Keratinocyte (primary cell): ENCODE measurements at regions not wholly inside any gene's neighbourhood (a gene's known extent, or its start where the extent isn't known, plus 50 kb on each side); places are given as distances from the start of the nearest gene placed in this dataset.

Experiments used
- DNase-seq: peaks from one replicate; pipeline ENCODE4 v3.0.0-alpha.2; 2011; ENCODE audit warnings: low read depth, missing footprints, low spot score
- FAIRE-seq: peaks from 2 replicates; lab custom pipeline; 2011; peaks lifted over from hg19 to GRCh38; lab: Jason Lieb, UNC
- H2AFZ ChIP-seq: 2 replicates; pipeline ENCODE4 v1.6.0; 2012; ENCODE audit warnings: low read length, control low read depth, inconsistent platforms; ENCODE audit not compliant: control insufficient read depth
- H3K27ac ChIP-seq: 2 replicates; pipeline ENCODE4 v1.5.1; 2011; ENCODE audit warnings: low read length; ENCODE audit not compliant: control insufficient read depth, insufficient read depth
- H3K27me3 ChIP-seq: 3 replicates; pipeline ENCODE4 v1.6.0; 2011; ENCODE audit warnings: low read length; ENCODE audit not compliant: control insufficient read depth, insufficient read depth; ENCODE audit errors: extremely low read depth
- H3K36me3 ChIP-seq, 2 experiments: 2 replicates in 1 of 2; 3 replicates in 1 of 2; pipeline ENCODE4 v1.5.1; 2011; ENCODE audit warnings: low read length in 2 of 2, mild to moderate bottlenecking in 1 of 2; ENCODE audit not compliant: control insufficient read depth in 2 of 2, insufficient read depth in 2 of 2; ENCODE audit errors: extremely low read depth in 1 of 2
- H3K4me1 ChIP-seq: 3 replicates; pipeline ENCODE4 v1.5.1; 2011; ENCODE audit warnings: low read length; ENCODE audit not compliant: control insufficient read depth, insufficient read depth; ENCODE audit errors: extremely low read depth
- H3K4me2 ChIP-seq: 3 replicates; pipeline ENCODE4 v1.6.0; 2011; ENCODE audit warnings: low read depth, low read length; ENCODE audit not compliant: control insufficient read depth, insufficient read depth; ENCODE audit errors: extremely low read depth
- H3K4me3 ChIP-seq, 3 experiments: fragments of 200-600 bp in 1 of 3; sonication (generic) in 1 of 3; 2 replicates in 2 of 3; 3 replicates in 1 of 3; pipeline ENCODE4 v1.5.1; 2011 to 2016; ENCODE audit warnings: low read length in 3 of 3, mild to moderate bottlenecking in 3 of 3, control low read depth in 2 of 3, inconsistent platforms in 1 of 3, low read depth in 1 of 3, mixed read lengths in 1 of 3, mixed run types in 1 of 3, moderate library complexity in 1 of 3; ENCODE audit not compliant: control insufficient read depth in 2 of 3, insufficient read depth in 2 of 3; ENCODE audit errors: extremely low read depth in 1 of 3
- H3K79me2 ChIP-seq: 2 replicates; pipeline ENCODE4 v1.6.0; 2012; ENCODE audit warnings: low read length; ENCODE audit not compliant: control insufficient read depth, insufficient read depth
- H3K9ac ChIP-seq: 3 replicates; pipeline ENCODE4 v1.6.0; 2011; ENCODE audit warnings: low read length; ENCODE audit not compliant: control insufficient read depth, insufficient read depth; ENCODE audit errors: extremely low read depth
- H3K9me1 ChIP-seq: 3 replicates; pipeline ENCODE4 v1.6.0; 2011; ENCODE audit warnings: low read length; ENCODE audit not compliant: control insufficient read depth, insufficient read depth; ENCODE audit errors: extremely low read depth
- H3K9me3 ChIP-seq: 2 replicates; pipeline ENCODE4 v1.5.1; 2012; ENCODE audit warnings: low read depth, low read length; ENCODE audit not compliant: control insufficient read depth
- H4K20me1 ChIP-seq: 3 replicates; pipeline ENCODE4 v1.6.0; 2011; ENCODE audit warnings: low read length; ENCODE audit not compliant: control insufficient read depth, insufficient read depth; ENCODE audit errors: extremely low read depth
- CTCF ChIP-seq, 3 experiments: IDR thresholded peaks in 1 of 3; conservative IDR thresholded peaks in 1 of 3; optimal IDR thresholded peaks in 1 of 3; 2 replicates in 2 of 3; 3 replicates in 1 of 3; pipeline versions ENCODE3 to v1.5.1; 2011; ENCODE audit warnings: low read length in 3 of 3, mild to moderate bottlenecking in 3 of 3, moderate library complexity in 2 of 3, control low read depth in 1 of 3, inconsistent platforms in 1 of 3; ENCODE audit not compliant: insufficient read depth in 2 of 3; ENCODE audit errors: extremely low read depth in 1 of 3
- EZH2 ChIP-seq: IDR thresholded peaks from one replicate; pipeline ENCODE4 v1.6.1; 2012; ENCODE audit warnings: inconsistent platforms, mild to moderate bottlenecking, low read length, moderate library complexity
- dilution Hi-C: fragments of 300-500 bp; cut with MboI; formaldehyde crosslinking; loops from one replicate; pipeline ENCODE4 v1.7.0; 2020; ENCODE audit warnings: low sequenced_read_pairs; ENCODE audit not compliant: extremely low pct_ligation_motif_present

- H3K79me2 ChIP-seq = no peaks in the 10 kb centered on the region
- TF ChIP-seq EZH2 (no peak), CTCF (optimal IDR thresholded peaks at IDR 0.05 in 1 of 3, IDR thresholded peaks at IDR 0.05 in 1 of 3, conservative IDR thresholded peaks at IDR 0.05 in 1 of 3; ENCODE audit: extremely low read depth in 1 of 3, insufficient read depth in 2 of 3, low read length in 3 of 3) (no peak)
- H3K4me2 ChIP-seq = no peak overlapping the region
- no peaks in the 10 kb centered on the region for H3K36me3 ChIP-seq
- no peak for FAIRE-seq
- no peaks in the 10 kb centered on the region for H3K9me1 ChIP-seq
- DNase-seq = no peak
- H4K20me1 ChIP-seq = no peaks in the 10 kb centered on the region
- no peak overlapping the region for H3K27ac ChIP-seq
- dilution Hi-C loops = no loop called here
- H3K4me1 ChIP-seq = peaks cover 9% of the 10 kb centered on the region
- no peak overlapping the region for H2AFZ ChIP-seq
- no peak overlapping the region for H3K4me3 ChIP-seq
- no peaks in the 10 kb centered on the region for H3K9me3 ChIP-seq
- H3K9ac ChIP-seq = no peak overlapping the region
- H3K27me3 ChIP-seq = no peaks in the 10 kb centered on the region
These were observed 246.0 kb downstream of the TDRD15 start for GRCh38 chr2:21369787-21370186.

- Histone ChIP-seq H3K27me3 (no peaks in the 10 kb centered on the region), H3K4me3 (no peak overlapping the region), H3K36me3 (no peaks in the 10 kb centered on the region), H3K9me3 (no peaks in the 10 kb centered on the region), H3K79me2 (no peaks in the 10 kb centered on the region), H3K9me1 (no peaks in the 10 kb centered on the region), H3K27ac (no peak overlapping the region), H2AFZ (no peak overlapping the region), H3K9ac (no peak overlapping the region), H4K20me1 (no peaks in the 10 kb centered on the region), H3K4me2 (no peak overlapping the region), H3K4me1 (peaks cover 9% of the 10 kb centered on the region)
- FAIRE-seq = no peak
- TF ChIP-seq EZH2 (no peak), CTCF (optimal IDR thresholded peaks at IDR 0.05 in 1 of 3, IDR thresholded peaks at IDR 0.05 in 1 of 3, conservative IDR thresholded peaks at IDR 0.05 in 1 of 3; ENCODE audit: extremely low read depth in 1 of 3, insufficient read depth in 2 of 3, low read length in 3 of 3) (no peak)
- dilution Hi-C loops = no loop called here
- DNase-seq = no peak
These were observed 247.8 kb downstream of the TDRD15 start for GRCh38 chr2:21371499-21372003.
